ELF-1 (cell line): ENCODE measurements at regions not wholly inside any gene's neighbourhood (a gene's known extent, or its start where the extent isn't known, plus 50 kb on each side); places are given as distances from the start of the nearest gene placed in this dataset.

ENCODE experiments used
- DNase-seq: peaks from one replicate; pipeline ENCODE4 v3.0.0-alpha.2; 2016; ENCODE audit warnings: low read depth, low spot score

GRCh38 chr16:76176616-76177015, 100.6 kb upstream of the CNTNAP4 start:
- DNase-seq = no peak

- no peak for DNase-seq
Measured at GRCh38 chr16:76182041-76182635, 95.1 kb upstream of the CNTNAP4 start.

GRCh38 chr16:76183647-76184046, 93.6 kb upstream of the CNTNAP4 start:
- no peak for DNase-seq

- no peak for DNase-seq
Measured at GRCh38 chr16:76190057-76190456, 87.1 kb upstream of the CNTNAP4 start.

GRCh38 chr16:76190480-76190879, 86.7 kb upstream of the CNTNAP4 start:
- DNase-seq = no peak

- DNase-seq = no peak
Measured at GRCh38 chr16:76193906-76194615, 83.1 kb upstream of the CNTNAP4 start.

GRCh38 chr16:76194616-76195015, 82.6 kb upstream of the CNTNAP4 start:
- no peak for DNase-seq

GRCh38 chr16:76195056-76195455, 82.1 kb upstream of the CNTNAP4 start:
- no peak for DNase-seq

GRCh38 chr16:76195648-76196047, 81.6 kb upstream of the CNTNAP4 start:
- DNase-seq = no peak

GRCh38 chr16:76197900-76198299, 79.3 kb upstream of the CNTNAP4 start:
- no peak for DNase-seq

- no peak for DNase-seq
Measured at GRCh38 chr16:76199681-76200220, 77.5 kb upstream of the CNTNAP4 start.

GRCh38 chr16:76201385-76201784, 75.8 kb upstream of the CNTNAP4 start:
- no peak for DNase-seq

- no peak for DNase-seq
Measured at GRCh38 chr16:76204249-76204648, 73.0 kb upstream of the CNTNAP4 start.

- peak; percentile 33 for DNase-seq
Measured at GRCh38 chr16:76207270-76207669, 69.9 kb upstream of the CNTNAP4 start.

- no peak for DNase-seq
Measured at GRCh38 chr16:76210157-76210556, 67.0 kb upstream of the CNTNAP4 start.

GRCh38 chr16:76213860-76214259, 63.3 kb upstream of the CNTNAP4 start:
- DNase-seq = no peak

GRCh38 chr16:76214856-76215255, 62.3 kb upstream of the CNTNAP4 start:
- peak; percentile 53 for DNase-seq

GRCh38 chr16:76222087-76222486, 55.1 kb upstream of the CNTNAP4 start:
- DNase-seq = peak; percentile 19

- peak; percentile 67 for DNase-seq
Measured at GRCh38 chr16:76222853-76223252, 54.3 kb upstream of the CNTNAP4 start.

GRCh38 chr16:76226011-76226410, 51.2 kb upstream of the CNTNAP4 start:
- no peak for DNase-seq

- no peak for DNase-seq
Measured at GRCh38 chr16:76226481-76226880, 50.7 kb upstream of the CNTNAP4 start.
